Hematopoietic multipotent progenitor cell treated with erythropoietin and hydrocortisone succinate and interleukin-3 and kit ligand, for 4 days (in vitro differentiated cells): ENCODE measurements at regions not wholly inside any gene's neighbourhood (a gene's known extent, or its start where the extent isn't known, plus 50 kb on each side); places are given as distances from the start of the nearest gene placed in this dataset.
"Not testable (repeated sequence)": the region's sequence is repeated elsewhere in the genome, so short reads cannot be mapped to it uniquely, and the experiment has no call there.

Experiments used
- DNase-seq: peaks from one replicate; pipeline ENCODE4 v3.0.0-alpha.2; 2015

DNA sequence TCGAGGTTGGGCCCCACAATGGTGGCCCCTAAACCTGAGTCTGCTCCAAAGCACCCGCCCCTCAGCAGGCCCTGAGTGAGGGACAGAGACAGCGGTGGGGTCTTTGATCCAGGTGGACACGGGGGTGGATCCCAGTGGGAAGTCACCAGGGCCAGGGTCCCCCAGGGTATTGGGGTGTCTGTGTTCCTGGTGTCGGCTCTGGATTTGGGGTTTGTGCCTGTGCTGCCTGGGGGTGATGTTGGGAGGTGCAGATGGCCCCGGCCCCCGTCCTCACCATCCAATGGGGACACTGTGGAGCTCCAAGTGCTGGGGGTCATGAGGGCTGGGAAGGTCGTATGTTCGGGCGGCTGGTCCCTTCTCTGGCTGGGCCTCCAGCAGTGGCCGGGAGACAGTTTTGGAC, 354.2 kb downstream of the TMEM121 start:
- no peak for DNase-seq

DNA sequence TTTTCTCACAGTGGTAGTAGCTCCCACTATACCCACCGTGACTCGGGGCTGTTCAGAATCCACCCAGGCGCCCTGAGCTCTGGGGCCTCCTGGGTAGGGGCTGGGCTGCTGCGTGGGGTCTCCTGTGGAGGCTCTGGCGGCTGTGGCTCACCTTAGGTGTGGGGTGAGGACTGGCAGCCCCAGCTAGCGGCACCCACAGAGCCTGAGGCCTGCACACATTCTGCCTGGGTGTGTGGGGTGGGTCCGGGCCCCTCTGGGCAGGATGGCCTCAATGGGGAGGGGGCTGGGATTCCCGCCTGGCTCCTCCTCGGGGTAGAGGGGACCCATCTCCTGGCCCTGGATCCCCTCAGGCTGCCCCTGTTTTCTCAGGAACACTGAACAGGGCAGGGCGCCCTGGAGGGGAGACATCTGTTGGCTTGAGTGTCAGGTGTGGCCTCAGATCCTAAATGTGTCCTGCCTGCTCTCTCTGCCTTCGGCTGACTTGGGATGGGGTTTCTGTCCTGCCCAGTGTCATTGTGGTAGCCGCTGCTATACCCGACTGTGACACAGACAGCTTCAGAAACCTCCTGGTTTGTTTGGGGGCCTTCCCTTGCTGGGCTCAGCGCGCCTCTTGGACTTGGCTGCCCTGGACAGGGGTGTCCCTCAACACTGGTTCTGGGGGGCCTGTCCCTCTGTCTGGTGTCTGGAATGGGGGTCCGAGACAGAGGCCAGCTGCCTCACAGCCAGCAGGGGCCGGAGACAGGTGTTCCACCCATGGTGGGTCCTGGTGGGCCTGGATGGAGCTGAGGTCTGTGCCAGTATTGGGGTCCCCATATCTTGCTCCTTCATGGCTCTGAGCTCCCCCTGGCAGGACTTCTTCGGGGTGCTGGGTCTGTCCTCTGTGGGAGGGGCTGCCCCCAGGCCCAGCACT, 354.9 kb downstream of the TMEM121 start:
- no peak for DNase-seq

DNA sequence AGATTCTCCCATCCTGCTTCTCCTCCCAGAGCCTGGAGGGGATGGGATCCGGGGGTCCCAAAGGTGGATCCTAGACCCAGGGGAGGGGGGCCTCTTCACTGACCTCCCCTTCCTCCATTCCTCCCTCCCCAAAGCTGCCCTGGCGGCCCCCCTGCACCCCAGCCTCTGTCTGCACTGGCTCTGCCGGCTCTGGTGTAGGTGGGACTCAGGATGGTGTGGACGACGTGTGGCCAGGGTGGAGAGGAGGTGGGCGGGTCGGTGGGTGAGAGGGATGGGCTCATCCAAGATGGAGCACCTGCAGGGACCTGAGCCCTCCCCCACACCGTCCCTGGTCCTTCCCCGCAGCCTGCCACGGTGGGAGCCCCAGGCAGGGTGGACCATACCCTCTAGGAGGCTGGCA, 355.6 kb downstream of the TMEM121 start:
- DNase-seq: not testable (repeated sequence)

DNA sequence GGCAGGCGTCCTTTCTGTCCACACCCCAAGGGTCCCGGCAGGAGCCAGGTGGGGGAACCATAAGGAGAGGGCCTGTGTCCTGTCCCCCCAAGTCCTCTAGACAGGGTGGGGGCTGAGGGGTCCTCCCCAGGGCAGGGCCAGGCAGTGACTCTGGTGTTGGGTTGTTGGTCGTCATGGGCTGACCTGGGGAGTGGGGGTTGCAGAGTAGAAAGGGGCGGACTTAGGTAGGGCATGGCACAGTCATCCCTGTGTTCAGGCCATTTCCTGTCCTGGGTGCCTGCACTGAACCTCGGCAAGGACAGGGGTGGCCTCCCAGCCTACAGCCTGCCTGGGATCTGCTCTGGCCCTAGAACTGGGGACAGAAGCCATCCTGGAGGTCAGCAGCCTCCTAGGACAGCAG, 356.2 kb downstream of the TMEM121 start:
- DNase-seq: no peak

DNA sequence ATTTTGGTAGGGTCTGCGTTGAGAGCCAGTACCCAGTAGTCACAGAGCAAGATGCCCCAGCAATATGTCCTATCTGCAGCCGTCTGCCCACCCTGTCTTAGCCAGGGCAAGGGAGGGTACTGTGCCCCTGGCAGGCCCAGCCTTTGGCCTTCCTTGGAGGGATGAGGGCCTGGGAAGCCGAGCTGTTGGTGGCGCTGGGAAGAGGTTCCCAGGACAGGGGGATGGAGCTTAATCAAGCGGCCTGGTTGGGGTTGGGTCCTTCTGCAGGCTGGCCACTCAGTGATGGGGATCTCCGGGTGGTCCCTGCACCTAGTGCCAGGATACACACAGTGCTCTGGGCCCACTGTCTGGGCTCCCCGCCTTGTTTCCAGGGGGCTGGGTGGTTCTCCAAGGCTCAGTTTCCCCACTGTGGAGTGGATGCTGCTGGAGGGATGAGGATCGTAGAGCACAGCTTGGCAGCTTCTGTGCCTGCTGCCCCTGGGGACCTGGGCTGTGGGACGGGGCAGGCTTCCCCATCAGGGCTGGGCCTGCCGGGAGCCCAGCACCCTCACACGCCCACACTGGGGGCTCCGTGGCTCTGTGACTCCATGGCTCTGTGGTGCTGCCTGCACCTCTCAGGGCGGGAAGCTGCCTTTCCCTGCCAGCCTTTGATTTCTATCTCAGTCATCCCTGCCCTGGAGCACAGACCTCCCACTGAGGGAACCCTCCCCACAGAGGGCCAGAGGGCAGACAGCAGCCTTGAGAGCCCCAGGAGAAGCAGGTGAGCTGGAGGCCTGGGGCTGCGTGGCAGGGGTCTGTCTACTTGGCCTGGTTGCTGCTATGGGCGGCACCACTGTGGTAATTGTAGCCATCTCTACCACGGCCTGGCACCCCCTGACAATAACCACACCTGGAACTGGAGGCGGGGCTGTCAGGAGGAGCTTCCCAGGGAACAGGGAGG, 357.0 kb downstream of the TMEM121 start:
- no peak for DNase-seq

DNA sequence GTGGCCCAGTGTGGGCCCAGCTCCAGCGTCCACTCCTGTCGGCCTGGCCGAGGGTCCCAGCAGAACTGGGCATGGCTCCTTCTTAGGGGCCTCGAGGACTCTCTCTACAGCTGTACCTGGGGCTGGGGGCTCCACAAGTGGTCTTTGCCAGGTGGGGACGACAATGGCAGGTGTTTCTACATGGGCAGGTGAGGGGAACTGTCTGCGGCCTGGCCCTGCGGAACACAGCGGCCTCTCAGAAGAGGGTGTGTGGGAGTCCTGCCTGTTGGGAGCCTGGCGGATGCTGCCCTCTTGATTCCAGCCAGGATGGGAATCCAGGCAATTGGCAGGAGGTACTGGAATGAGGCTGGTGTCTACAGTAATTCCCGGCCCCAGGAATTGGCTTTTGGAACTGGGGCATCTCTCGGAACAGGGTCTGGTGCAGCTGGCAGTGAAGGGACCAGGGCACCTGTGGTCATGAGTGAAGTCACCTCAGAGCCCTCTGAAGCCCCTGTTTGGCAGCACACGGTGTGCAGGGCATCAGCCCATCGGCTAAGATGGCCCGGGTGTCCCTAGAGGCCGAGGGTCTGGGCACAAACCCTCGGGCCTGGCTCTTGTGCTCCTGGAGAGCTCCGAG, 357.9 kb downstream of the TMEM121 start:
- not testable (repeated sequence) for DNase-seq

DNA sequence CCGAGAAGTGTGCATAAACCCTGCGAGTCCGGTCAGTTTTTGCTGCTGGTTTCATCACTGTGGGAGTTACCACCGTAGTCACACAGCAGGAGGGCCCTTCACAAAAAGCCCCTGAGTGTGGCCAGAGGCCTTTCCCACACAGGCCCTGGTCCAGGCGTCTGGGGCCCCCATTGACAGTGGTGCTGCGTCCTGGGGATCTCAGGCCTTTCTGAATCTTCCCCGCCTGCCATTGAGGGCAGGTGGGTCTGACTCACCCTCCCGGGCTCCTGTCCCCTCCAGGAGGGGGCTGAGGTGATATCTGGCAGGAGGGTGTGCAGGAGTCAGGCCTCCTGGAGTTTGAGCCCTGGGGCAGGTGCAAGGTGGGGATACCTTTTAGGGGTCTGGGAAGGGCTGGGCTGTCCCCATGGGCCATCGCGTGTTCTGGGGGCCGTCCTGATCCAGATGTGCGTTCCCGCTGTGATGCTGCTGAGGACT, 358.5 kb downstream of the TMEM121 start:
- no peak for DNase-seq

DNA sequence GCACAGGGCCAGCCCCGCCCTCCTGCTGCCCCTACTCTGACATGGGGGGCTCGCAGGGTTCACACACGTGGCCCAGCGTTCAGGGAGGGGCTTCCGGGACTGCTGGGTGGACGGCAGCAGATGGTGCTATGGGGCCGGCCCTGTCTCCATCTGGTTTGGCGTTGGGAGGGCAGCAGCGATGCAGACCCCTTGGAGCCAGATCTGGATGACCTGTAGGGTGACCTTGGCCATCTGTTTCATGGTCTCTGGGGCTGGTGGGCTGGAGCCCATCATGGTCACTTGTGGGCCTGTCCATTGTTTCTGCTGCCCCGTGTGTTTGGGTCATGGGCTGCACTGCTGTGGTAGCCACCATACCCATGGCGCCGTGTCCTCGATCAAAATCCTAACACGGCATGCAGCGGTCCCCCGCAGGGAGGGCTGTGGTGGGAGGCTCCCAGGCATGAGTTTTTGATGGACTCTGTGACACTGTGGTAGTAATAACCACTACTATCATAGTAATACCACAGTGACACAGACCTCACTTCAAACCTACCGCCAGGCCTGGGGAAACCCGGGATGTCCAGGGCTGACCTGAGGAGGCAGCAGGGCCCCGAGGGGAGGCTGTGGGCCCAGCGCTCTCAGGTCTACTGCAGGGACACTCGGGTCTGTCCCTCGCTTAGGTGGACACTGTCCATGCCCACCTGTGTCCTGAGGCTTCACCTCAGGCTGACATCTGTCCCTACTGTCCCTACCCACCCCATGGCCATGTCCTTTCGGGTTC, 359.4 kb downstream of the TMEM121 start:
- no peak for DNase-seq

DNA sequence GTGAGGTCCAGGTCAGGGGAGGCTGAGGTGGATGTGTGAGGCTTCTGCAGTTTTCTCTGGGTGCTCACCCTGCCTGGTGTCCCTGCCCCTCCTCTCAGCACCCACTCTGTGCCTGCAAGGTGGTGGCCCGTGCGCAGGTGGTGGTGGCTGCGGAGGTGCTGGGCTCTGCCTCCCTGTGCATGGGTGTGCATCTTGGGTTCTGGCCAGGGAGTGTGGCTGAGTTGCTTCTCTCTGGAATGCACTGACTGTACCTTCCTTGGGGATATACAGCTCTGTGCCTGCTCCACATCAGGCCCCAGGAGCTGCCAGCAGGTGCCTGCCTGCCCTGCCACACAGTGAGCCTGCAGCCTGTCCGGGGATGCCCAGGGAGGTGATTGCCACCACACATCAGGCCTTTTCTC, 360.4 kb downstream of the TMEM121 start:
- not testable (repeated sequence) for DNase-seq

DNA sequence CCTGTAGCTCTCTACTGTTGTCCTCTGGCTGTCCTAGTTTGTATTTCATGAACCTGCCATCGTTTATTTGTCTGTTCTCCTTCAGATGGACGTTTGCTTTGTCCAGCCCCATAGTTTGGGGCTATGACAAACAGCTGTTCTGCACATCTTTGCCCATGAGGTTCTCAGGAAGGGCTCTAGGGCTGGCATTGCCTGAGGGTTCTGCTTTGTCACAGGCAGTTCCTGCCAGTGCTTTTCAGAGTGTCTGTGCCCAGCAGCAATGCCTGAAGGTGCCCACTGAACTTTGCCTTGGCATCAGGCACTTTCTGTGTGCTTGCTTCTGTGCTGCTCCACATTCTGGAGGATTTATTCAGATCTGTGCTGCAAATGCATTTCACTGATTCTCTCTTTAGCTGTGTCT, 361.3 kb downstream of the TMEM121 start:
- DNase-seq: no peak

DNA sequence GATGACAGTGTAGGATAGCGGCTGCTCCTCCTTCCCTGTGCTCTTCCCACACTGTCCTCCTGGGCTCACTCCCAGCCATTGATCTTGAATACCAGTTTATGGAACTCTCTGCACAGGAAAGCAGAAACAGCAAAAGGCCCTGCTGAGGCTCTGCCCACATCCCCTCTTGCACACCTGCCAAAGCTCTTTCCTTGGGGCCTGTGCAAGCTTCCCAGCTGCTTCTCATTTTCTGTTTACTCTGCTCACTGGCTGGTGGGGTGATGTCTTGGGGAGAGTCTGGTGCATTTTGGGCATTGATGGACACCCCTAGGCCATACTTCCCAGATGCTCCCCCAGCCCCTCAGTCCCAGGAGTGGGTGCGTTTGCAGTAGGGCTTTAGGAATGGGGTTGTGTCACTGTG, 361.8 kb downstream of the TMEM121 start:
- no peak for DNase-seq

DNA sequence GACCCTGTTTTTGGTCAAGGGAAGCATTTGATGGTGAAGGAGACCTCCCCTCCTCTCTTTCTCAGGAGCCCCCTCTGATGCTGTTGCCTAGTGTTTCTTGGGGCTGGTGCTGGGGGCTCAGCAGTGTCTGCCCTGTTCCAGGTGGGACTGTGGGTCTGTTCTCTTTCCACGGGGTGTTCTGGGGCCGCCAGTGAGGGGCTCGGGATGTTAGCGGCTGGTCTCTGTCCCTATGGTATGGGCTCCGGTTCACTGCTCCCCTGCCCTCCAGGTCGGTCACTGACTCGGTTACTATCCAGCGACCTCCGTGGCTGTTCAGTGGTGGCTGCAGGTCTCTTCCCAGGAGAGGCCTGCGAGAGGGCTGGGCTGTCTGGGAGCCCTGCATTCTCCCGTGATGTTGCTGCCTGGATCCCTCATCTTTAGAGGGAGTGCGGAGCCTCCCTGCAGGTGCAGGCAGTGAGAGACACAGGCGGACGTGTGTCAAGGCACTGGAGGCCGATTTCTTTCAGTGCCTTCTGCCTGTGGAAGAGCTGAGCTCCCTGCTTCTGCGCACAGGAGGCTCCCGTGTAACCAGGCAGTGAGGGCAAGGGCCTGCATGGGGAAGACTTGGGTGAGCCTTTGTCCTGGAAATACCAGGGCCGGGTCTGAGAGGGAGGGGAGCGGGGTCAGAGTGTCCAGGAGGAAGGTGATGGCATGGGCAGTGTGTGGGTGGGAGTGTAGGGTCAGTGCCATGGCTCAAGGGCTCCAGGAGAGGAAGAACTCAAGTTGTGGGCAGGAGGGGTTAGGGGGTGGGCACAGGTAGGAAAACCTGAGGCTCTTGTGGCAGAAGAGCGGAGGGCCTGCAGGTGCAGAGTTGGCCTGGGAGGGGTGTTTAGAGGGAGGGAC, 362.6 kb downstream of the TMEM121 start:
- no peak for DNase-seq

DNA sequence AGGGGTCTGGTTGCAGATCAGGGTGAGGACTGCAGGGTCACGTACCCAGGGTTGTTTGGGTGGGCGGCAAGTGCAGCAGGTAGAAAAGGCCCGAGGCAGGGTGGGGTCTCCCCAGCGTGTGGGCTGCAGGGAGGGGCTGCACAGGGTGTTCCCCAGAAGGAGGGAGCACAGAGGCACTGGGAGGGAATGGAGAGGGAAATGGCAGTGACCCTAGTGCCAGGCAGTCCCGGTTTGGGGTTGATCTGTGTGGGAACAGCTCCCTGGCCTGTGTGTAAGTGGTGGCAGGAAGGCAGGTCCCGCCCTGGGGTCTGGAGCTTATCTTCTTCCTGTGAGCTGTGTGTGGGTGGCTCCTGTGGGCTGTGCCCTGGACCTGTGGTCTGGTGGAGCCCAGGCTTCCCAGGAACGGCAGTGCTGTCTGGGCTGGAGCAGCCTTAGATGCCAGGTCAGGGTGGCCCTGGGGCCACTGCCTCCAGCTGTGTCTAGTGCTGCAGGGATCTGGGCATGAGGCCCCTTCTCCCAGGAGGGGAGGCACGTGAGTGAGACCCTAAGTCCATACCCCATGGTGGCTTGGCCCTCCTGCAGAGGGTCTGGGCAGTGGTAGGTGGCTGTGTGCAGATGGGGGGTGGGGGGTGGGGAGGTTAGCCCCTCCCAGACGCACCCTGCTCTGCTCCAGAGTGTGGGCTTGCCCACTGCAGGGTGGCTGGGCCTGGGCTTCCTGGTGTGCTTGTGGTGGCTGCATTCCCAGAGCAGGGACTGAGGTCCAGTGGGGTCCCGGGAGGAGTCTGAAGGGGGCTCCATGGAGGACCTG, 363.5 kb downstream of the TMEM121 start:
- DNase-seq: peak; percentile 97

DNA sequence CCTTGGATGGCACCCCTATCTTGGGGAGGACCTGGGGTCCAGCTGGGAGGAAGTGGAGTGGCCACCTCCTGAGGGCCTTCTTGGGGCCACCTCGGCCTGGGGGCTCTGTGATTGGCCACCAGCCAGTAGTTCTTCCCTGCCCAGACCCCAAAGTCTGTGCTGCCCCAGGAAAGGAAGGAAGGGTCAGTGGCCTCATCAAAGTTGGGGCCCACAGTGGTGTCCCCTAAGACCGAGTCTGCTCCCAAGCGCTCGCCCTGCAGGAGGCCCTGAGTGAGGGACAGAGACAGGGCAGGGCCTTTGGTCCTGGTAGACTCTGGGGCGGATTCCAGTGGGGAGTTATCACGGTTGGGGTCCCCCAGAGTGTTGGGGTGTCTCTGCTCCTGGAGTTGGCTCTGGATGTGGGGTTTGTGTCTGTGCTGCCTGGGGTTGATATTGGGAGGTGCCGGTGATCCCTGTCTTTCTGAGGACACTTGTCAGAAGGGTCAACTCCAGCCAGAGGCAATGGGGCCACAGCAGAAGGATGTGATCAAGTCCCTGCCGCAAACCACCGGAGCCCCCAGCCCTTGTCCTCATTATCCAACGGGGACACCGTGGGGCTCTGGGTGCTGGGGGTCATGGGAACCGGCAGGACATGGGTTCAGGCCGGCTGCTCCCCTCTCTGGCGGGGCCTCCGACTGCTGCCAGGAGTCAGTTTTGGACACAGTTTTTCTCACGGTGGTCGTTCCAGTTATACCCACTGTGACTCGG, 364.3 kb downstream of the TMEM121 start:
- DNase-seq: no peak

DNA sequence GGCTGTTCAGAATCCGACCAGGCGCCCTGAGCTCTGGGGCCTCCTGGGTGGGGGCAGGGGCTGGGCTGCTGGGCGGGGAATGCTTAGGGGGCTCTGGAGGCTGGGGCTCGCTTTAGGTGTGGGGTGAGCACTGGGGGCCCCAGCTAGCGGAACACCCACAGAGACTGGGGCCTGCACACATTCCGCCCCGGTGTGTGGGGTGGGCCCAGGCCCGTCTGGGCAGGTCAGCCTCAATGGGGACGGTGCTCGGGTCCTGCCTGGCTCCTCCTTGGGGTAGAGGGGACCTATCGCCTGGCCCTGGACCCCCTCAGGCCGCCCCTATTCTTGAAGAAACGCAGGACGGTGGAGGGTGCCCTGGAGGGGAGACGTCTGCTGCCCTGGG, 364.8 kb downstream of the TMEM121 start:
- DNase-seq: no peak

DNA sequence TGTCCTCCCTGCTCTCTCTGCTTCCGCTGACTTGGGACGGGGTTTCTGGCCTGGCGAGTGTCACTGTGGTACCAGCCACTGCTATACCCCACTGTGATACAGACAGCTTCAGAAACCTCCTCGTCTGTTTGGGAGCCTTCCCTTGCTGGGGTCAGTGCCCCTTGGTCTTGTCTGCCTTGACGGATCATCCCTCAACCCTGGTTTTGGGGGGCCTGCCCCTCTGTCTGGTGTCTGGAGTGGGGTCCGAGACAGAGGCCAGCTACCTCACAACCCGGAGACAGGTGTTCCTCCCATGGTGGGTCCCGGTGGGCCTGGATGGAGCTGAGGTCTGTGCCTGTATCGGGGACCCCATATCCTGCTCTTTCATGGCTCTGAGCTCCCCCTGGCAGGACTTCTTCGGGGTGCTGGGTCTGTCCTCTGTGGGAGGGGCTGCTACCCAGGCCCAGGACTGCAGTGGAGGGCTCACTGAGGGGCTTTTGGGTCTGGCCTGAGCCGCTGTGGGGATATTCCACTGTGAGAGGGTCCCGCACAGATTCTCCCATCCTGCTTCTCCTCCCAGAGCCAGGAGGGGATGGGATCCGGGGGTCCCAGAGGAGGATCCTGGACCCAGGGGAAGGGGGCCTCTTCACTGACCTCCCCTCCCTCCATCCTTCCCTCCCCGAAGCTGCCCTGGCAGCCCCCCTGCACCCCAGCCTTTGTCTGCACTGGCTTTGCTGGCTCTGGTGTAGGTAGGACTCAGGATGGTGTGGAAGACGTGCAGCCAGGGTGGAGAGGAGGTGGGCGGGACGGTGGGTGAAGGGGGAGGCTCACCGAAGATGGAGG, 365.5 kb downstream of the TMEM121 start:
- DNase-seq: no peak

DNA sequence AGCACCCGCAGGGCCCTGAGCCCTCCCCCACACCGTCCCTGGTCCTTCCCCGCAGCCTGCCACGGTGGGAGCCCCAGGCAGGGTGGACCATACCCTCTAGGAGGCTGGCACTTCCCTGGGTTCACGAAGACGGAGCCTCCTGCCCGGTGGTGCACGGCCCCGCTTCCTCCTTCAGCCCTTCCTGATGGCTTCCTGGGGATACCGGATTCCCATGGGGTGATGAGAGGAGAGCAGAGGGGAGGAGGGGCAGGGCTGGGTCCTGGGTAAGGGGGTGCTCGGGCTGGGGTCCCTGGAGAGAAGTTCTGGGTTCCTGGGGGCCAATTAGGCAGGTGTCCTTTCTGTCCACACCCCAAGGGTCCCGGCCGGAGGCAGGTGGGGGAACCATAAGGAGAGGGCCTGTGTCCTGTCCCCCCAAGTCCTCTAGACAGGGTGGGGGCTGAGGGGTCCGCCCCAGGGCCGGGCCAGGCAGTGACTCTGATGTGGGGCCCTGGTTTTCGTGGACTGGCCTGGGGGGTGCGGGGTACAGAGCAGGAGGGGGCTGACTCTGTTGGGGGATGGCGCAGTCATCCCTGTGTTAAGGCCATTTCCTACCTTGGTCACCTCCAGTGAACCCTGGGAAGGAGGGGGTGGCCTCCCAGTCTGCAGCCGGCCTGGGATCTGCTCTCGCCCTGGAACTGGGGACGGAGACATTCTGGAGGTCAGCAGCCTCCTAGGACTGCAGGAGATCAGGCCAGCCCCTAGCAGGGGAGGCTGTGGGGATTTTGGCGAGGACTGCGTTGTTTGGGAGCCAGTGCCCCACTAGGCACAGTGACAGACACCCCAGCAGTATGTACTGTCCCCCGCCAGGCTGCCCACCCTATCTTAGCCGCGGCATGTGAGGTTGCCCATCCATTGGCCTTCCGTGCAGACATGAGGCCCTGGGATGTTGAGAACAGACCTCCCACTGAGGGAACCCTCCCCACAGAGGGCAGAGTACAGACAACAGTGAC, 366.4 kb downstream of the TMEM121 start:
- not testable (repeated sequence) for DNase-seq
